GM13976 (cell line): ENCODE measurements at regions not wholly inside any gene's neighbourhood (a gene's known extent, or its start where the extent isn't known, plus 50 kb on each side); places are given as distances from the start of the nearest gene placed in this dataset.

Source experiments
- DNase-seq: peaks from one replicate; pipeline ENCODE4 v3.0.0; 2012; ENCODE audit warnings: low spot score
- in situ Hi-C: fragments of 300-500 bp; cut with MboI; formaldehyde crosslinking; loops from one replicate; pipeline ENCODE4 v1.12.0; 2022; ENCODE audit warnings: low sequenced_read_pairs, mixed read lengths, inconsistent platforms; ENCODE audit not compliant: unreplicated experiment
- TF ChIP-seq, protein P1 (sequence below): IDR thresholded peaks from 2 replicates; pipeline ENCODE4 v1.5.1; 2012; ENCODE audit warnings: borderline replicate concordance, mild to moderate bottlenecking; ENCODE audit not compliant: insufficient read depth; ENCODE audit errors: extremely low read depth, missing control alignments, control extremely low read depth

DNA sequence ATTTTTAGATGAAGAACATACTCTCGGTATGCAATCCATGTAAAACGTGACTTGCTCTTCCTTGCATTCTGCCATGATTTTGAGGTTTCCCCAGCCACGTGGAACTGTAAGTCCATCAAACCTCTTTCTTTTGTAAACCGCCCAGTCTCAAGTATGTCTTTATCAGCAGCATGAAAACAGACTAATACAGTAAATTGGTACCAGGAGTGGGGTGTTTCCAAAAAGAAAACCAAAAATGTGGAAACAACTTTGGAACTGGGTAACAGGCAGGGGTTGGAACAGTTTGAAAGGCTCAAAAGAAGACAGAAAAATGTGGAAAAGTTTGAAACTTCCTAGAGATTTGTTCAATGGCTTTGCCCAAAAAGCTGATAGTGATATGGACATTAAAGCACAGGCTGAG is 1957.9 kb downstream of the SUCLG1 start:
- in situ Hi-C loops: no loop called here
- TF ChIP-seq, protein P1, sequence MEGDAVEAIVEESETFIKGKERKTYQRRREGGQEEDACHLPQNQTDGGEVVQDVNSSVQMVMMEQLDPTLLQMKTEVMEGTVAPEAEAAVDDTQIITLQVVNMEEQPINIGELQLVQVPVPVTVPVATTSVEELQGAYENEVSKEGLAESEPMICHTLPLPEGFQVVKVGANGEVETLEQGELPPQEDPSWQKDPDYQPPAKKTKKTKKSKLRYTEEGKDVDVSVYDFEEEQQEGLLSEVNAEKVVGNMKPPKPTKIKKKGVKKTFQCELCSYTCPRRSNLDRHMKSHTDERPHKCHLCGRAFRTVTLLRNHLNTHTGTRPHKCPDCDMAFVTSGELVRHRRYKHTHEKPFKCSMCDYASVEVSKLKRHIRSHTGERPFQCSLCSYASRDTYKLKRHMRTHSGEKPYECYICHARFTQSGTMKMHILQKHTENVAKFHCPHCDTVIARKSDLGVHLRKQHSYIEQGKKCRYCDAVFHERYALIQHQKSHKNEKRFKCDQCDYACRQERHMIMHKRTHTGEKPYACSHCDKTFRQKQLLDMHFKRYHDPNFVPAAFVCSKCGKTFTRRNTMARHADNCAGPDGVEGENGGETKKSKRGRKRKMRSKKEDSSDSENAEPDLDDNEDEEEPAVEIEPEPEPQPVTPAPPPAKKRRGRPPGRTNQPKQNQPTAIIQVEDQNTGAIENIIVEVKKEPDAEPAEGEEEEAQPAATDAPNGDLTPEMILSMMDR: no peak

GRCh38 chr2:82498777-82499443 is 1960.2 kb downstream of the SUCLG1 start:
- in situ Hi-C loops: no loop called here
- TF ChIP-seq, protein P1: no peak
- DNase-seq: no peak

More for the DNA sequence above, 1957.9 kb downstream of the SUCLG1 start:
- DNase-seq: no peak

- in situ Hi-C loops: no loop called here
- no peak for DNase-seq
- TF ChIP-seq, protein P1: no peak
Measured at GRCh38 chr2:82494739-82495138, 1964.3 kb downstream of the SUCLG1 start.

DNA sequence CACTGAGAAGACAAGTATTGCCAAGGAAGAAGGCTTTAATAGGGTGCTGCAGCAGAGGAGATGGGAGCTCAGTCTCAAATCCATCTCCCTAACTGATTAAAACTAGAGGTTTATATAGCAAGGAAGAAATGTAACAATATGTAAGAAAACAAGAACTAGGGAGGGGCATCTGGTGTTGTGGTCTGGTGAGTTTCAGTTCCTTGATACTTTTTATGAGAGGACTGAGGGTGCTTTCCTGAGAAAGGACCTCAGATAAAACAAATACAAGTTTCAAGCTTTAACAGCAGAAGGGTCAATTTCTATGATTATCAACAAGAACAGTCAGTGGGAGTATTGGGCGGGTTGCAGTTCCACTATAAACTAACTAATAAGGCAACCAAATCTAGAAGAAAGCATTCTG is 1967.5 kb downstream of the SUCLG1 start:
- DNase-seq: no peak
- TF ChIP-seq, protein P1: no peak
- in situ Hi-C loops: no loop called here

- TF ChIP-seq, protein P1: no peak
- no peak for DNase-seq
- in situ Hi-C loops: no loop called here
Measured at GRCh38 chr2:82487354-82487753, 1971.7 kb downstream of the SUCLG1 start.

- in situ Hi-C loops: no loop called here
- TF ChIP-seq, protein P1: no peak
- no peak for DNase-seq
Measured at GRCh38 chr2:82485701-82486100, 1973.4 kb downstream of the SUCLG1 start.

GRCh38 chr2:82481207-82481606 is 1977.9 kb downstream of the SUCLG1 start:
- TF ChIP-seq, protein P1: no peak
- no peak for DNase-seq
- in situ Hi-C loops: no loop called here
